ENCODE measurements at regions not wholly inside any gene's neighbourhood (a gene's known extent, or its start where the extent isn't known, plus 50 kb on each side); places are given as distances from the start of the nearest gene placed in this dataset.

GRCh38 chr7:46230990-46231305, 309.9 kb upstream of the IGFBP3 start:
- no peak overlapping the region for H3K4me3 ChIP-seq (ENCODE audit: low read length)
- no peak for TF ChIP-seq CTCF (conservative IDR thresholded peaks at IDR 0.05; ENCODE audit: low read depth, low read length)
- DNase-seq (ENCODE audit: low read depth) = no peak

- no peak for TF ChIP-seq CTCF (conservative IDR thresholded peaks at IDR 0.05; ENCODE audit: low read depth, low read length)
- DNase-seq (ENCODE audit: low read depth) = no peak
- H3K4me3 ChIP-seq (ENCODE audit: low read length) = no peak overlapping the region
Observed at GRCh38 chr7:46230298-46230989, 309.4 kb upstream of the IGFBP3 start.

GRCh38 chr7:46229409-46229808, 308.3 kb upstream of the IGFBP3 start:
- H3K4me3 ChIP-seq (ENCODE audit: low read length) = no peak overlapping the region
- no peak for TF ChIP-seq CTCF (conservative IDR thresholded peaks at IDR 0.05; ENCODE audit: low read depth, low read length)
- DNase-seq (ENCODE audit: low read depth) = peak; percentile 72

- H3K4me3 ChIP-seq (ENCODE audit: low read length) = no peak overlapping the region
- no peak for DNase-seq (ENCODE audit: low read depth)
- TF ChIP-seq CTCF (conservative IDR thresholded peaks at IDR 0.05; ENCODE audit: low read depth, low read length) = no peak
Observed at GRCh38 chr7:46226860-46227259, 305.8 kb upstream of the IGFBP3 start.

- no peak for TF ChIP-seq CTCF (conservative IDR thresholded peaks at IDR 0.05; ENCODE audit: low read depth, low read length)
- H3K4me3 ChIP-seq (ENCODE audit: low read length) = no peak overlapping the region
- no peak for DNase-seq (ENCODE audit: low read depth)
Observed at GRCh38 chr7:46224363-46224762, 303.3 kb upstream of the IGFBP3 start.

- DNase-seq (ENCODE audit: low read depth) = no peak
- no peak for TF ChIP-seq CTCF (conservative IDR thresholded peaks at IDR 0.05; ENCODE audit: low read depth, low read length)
- no peak overlapping the region for H3K4me3 ChIP-seq (ENCODE audit: low read length)
Observed at GRCh38 chr7:46220066-46220630, 299.1 kb upstream of the IGFBP3 start.

- TF ChIP-seq CTCF (conservative IDR thresholded peaks at IDR 0.05; ENCODE audit: low read depth, low read length) = no peak
- no peak overlapping the region for H3K4me3 ChIP-seq (ENCODE audit: low read length)
- no peak for DNase-seq (ENCODE audit: low read depth)
Observed at GRCh38 chr7:46218461-46219200, 297.6 kb upstream of the IGFBP3 start.

All from retinal pigment epithelial cell (primary cell).